CD4-positive, alpha-beta T cell treated with Interleukin-15 for 4 hours (primary cell): ENCODE measurements at regions not wholly inside any gene's neighbourhood (a gene's known extent, or its start where the extent isn't known, plus 50 kb on each side); places are given as distances from the start of the nearest gene placed in this dataset.

ENCODE experiments used
- DNase-seq: peaks from one replicate; pipeline ENCODE4 v3.0.0-alpha.2; 2020; ENCODE audit warnings: low spot score

DNA sequence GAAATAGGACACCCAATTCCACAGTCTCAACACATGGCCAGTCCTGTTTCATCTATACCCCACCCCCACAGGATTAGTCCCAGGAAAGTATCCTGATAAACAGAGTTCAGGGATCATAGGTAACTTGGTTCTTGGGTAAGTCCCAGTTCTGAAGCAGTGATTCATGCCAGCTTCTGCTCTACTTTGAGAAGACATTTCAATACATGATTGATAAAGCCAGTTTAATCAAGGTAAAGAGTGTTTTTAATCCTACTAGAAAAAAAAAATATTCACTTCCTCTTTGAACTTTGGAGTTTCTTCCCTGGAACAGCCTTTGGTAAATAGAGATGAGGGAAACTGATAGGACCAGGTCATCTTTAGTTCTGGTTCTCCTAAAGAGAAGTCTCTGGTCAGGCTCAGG, 142.4 kb downstream of the TLR5 start:
- no peak for DNase-seq

DNA sequence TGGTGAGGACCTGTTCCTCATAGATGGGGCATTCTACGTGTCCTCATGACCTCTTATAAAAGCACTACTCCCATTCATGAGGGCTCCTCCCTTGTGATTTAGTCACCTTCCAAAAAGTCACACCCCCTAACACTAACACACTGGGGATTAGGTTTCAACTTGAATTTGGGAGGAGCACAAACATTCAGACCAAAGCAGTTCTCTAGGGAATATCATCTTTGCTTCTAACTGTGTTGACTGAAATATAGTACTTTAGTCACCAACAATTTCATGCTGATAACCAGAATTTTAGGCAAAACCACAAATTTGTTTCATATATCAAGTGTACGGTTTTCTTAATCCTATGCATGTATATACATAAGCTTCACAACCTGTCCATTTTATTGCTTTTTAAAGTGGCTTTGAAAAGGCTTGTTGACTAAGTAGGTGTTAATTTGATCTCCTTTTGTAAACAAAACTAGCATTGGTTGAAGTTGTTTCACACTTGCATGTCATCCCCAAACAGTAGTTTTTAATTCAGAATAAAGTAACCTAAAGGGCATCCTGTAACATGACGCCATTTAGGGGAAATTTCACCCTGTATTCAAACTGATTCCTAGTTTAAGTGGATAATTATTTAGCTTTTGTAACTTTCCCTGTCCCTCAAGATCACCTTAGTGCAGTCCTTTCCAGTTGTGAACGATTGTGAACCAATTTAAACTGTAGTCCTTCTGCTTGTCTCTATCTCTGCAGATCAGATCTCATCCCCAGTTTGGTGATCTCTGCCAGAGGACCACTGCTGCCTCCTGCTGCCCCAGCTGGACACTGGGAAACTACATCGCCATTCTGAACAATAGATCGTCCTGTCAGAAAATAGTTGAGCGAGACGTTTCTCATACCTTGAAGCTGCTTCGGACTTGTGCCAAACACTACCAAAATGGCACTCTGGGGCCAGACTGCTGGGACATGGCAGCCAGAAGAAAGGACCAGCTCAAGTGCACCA, 141.1 kb downstream of the TLR5 start:
- DNase-seq = no peak

DNA sequence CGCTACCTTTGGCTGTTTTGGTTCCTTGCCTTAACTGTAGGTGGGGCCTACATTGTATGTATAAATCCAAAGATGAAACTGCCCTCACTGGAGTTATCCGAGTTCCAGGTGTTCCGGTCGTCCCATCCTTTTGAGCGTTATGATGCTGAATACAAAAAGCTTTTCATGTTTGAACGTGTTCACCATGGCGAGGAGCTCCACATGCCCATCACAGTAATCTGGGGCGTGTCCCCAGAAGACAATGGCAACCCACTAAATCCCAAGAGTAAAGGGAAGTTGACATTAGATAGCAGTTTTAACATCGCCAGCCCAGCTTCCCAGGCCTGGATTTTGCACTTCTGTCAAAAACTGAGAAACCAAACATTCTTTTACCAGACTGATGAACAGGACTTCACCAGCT, 139.5 kb downstream of the TLR5 start:
- DNase-seq = no peak

DNA sequence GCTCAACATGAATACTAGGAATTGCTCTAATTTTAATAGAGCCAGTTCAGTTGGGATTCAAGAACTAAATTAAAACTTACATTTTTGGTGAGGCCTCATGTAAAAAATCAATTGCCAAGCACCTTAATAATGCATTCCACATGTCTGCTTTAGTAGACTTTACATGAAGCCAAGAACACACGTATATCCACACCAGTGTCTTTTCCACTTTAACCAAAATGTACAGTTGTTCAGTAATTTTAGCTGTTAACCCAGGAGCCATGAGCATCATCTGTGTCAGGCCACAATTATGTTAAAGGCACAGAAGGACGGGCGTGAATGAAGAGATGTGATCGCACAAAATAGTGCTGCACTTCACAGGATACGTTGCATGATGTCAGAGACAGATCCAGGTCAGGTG, 136.7 kb downstream of the TLR5 start:
- no peak for DNase-seq

DNA sequence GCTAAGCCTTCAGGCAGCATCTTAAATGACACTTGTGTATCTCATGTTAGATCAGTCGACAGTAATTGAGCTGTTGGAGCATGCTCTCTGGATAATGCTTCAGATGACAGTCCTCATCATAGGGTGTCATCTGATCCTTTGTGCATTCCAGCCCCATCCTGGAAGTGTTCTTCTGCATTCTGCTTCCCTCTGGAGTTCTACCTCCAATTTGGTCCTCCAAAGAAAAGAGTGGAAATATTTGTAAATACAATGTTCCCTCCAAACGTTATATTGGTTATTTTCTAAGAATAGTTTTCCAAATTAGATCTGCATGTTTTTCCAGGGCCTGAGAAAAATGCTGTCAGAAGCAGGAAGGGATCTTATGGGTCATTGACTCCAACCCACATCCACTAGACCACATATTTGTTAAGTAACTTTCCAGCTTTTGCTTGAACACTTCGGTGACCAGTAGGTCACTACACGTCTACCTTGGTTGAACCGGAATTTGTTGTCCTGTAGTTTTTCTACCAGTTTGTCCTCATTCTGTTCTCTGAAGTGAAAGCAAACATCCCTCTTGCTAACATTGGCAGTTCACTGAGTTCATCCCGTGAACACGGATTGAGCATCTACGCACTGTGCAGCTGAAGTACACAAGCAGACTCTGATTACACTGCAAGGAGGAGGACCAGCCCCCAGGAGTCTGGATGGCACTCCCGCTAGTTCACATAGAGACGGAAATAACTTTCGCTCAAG, 136.0 kb downstream of the TLR5 start:
- DNase-seq = no peak

DNA sequence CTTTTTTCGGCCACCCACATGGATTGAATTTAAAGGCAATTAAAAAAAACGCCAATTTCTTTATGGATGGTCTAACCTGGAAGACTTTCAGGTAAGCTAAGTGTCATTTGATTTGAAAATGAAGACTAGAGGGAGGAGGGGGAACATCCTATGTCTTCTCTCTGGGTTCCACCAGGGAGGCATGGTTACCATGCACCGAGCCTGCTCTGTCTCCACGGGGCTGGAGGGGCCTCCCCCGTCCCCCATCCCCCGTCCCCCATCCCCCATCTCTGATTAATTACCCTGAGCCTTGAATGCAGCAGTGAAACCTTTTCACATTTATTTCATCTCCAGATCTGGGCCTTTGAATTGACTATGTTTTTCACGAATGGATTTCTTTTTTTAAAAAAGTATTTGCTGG, 135.1 kb downstream of the TLR5 start:
- DNase-seq = no peak

DNA sequence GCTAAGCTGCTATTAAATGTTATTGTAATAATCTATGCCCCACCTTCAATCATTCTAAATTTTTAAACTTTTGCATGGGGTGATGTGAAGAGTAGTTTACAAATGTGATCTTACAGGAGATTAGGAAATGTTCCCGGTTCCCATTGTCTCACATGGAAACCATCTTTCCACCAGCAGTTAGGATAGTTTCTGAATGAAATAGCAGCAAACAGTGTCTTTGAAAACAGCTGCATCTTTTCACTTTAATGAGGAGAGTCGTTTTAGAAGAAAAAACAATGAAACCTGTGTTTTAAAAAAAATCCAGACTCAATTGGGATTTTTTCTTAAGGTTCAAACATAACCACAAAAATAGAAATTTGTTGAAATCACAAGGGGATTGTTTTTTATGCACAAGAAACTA, 134.2 kb downstream of the TLR5 start:
- DNase-seq = no peak

DNA sequence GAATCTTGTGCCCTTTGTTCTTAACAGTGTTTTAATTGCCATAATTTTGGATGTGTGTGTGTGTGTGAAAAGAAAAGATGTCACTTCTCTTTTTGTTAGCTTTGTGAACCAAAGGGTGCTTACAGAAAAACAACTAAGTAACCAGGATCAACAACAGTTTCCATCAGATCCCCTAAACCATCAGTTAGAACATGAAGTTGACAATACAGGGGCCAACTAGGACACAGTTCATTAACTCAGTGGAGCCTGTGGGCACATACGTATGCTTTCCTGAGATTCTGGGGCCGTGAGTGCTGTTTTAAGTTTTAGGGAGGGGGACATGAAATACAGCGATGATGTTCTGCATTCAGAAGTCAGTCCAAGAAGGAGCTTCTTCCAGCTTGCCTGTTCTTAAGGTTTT, 133.6 kb downstream of the TLR5 start:
- no peak for DNase-seq

DNA sequence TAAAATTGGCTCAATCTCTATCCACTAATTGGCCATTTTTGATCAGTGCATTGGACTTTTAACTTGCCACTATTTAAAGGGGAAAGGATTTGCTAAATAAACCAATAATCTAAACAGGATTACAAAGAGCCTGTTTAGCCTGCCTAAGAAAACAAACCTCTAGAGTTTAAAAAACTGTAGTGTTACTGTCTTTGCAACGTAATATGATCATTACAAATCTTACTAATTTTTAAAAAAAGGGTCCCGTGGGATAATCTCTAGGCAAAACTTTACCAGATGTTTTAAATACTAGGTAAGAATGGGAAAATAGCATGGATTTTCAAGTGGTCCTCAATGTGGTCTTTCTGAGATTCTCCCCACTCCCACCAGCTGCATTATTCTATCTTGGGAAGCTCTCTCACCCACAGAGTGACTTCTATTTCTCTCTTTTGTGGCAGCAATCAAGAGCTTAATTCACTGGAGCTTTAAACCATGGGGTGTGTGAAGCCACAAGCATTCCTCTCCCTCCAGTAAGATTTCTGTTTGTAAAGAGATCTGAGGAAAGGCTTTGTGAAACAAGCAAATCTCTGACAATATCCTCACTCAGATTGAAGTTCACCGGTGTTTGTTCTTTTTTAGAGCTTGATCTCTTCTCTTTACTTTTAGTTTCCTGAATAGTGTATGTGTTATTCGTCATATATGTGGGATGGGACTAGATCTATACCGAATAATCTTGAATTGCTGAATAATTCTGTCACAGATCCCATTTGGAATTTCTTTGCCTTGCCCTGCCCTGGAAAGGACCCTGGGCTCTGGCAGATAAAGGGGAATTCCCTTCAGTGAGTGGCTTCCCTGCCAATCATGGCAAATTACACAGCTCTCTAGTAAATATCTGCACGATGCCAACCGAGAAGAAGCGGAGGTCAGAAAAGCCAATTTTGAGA, 132.2 kb downstream of the TLR5 start:
- DNase-seq = no peak

DNA sequence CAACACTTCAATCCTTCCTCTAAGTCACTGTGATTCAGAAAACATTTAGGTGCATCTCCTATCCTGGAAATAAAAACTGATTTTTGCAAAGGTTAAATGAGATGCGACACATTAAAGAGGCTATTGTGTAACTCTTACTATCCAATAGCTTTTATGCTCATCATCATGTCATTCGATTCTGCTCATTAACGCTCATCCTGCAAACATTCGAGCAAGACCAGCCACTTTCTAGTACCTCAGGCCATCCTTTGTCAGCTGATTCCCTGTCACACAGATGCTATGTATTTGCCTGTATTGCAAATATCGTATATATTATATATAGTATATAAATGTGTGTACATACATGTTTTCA, 131.6 kb downstream of the TLR5 start:
- DNase-seq = no peak

DNA sequence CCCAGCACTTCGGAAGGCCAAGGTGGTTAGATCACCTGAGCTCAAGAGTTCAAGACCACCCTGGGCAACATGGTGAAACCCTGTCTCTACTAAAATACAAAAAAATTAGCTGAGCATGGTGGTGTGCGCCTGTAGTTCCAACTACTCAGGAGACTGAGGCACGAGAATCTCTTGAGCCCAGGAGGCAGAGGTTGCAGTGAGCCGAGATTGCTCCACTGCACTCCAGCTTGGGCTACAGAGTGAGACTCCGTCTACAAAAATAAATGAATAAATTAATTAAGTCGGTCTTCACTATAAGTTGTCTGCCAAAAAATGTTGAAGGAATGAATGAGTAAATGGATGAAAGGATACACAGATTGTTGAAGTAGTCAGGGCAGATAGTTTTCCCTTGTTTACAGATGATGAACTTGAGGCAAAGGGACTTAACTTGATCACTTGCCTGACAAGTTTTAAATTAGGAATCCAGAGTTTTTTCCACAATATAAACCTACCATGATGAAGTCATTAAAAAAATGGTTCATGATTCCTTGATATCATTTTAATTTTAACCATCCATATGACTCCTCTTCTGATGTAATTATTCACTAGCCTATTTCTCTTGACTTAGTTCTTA, 130.8 kb downstream of the TLR5 start:
- DNase-seq = no peak

DNA sequence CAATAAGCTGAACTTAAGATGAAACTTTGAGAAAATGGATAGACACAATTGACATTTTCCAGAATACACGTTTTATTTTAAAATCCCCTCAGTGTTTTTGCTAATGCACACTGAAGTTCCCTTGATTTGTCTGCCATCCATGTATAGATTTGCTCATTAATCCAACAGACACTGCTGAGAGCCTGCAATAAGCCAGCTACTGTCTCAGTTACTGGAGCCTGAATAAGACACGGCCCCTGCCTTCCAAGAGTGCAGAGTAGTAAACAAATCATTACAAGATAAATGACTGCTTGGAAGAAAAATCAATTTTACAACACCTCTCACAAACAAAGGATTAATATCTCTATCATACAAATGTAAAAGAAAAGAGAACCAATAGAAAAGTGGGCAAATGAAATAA, 130.1 kb downstream of the TLR5 start:
- no peak for DNase-seq

DNA sequence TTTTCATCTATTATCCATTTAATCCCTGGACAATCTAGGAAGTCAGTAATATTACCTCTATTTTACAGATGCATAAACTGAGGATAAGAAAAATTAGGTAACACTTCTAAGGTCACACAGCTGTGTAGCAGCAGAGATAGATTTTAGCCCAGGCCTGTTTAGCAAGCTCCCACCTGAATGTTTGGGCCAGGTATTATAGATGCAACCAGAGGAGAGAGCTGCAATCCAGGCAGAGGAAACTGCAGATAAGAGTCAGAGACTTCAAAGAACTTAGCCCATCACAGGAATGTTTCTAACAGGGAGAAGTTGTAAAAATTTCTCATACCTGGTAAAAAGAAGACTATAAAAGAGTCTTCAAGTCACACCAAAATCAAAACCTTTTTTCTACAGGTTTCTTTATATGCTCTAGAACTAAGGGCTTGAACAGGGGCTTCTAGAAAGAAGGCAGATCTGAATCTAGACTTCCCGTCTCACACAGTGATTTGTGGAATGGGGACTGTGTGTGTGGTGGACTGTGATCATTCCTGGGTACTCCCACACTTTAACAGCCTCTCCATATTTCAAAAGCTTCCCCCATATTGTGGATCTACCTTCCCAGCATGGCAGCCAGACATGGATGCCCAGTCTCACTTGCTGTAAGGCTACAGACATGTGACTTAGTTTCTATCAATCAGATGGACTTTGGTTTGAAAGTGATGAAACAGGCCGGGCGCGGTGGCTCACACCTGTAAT, 128.7 kb downstream of the TLR5 start:
- no peak for DNase-seq

DNA sequence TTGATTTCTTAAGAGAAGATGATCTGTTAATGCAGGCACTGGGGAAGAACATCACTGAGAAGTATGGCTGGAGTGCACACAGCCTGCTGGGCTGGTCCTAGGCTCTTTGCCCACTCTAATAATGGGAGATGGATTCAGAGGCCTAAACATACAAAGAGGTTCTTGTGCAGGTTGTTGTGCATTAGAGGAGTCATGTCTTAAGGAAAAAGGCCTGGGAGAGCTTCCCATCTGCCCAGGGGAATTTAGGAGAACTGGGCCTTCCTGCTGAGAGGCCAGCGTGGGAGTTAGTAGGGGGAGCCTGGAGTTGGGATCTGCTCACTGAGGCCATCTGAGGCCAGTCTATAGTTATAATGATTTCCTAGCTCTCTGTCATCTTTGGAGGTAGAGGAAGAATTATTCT, 126.7 kb downstream of the TLR5 start:
- DNase-seq = no peak

DNA sequence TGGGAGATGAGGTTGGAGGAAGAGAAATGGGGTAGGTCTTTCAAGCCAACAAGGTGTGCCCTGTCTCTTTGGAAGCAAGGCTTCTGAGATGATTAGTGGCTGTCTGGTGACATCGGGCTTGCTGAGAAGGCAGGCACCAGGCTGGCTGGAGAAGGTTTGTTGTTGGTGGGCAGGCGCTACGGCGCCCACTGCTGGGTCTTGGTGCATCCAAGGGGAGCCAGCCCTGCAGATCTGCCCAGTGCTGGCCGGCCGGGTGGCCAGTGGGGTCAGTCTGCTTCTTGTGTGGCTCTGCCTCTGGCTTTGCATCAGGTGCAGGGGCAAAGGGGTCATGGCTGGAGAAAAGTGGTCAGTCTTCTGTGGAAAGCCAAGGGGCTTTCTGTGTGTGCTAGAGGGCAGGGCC, 126.2 kb downstream of the TLR5 start:
- no peak for DNase-seq

DNA sequence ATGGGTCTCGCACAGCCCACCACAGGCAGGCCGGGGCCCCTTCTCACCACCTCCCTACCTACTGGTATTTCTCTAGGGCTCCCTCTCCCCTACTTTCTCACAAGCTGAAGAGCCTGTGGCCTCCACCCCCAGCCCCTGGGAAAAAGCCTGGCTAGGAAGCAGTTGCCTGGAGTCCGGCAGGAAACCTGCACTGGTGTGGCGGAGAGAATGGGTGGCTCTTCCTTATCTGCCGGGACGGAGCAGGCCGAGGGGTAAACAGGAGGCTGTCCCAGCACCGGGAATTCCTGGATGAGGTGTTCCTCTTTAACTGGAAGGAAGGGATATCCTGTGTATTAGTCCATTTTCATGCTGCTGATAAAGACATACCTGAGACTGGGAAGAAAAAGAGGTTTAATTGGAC, 125.8 kb downstream of the TLR5 start:
- DNase-seq = no peak

DNA sequence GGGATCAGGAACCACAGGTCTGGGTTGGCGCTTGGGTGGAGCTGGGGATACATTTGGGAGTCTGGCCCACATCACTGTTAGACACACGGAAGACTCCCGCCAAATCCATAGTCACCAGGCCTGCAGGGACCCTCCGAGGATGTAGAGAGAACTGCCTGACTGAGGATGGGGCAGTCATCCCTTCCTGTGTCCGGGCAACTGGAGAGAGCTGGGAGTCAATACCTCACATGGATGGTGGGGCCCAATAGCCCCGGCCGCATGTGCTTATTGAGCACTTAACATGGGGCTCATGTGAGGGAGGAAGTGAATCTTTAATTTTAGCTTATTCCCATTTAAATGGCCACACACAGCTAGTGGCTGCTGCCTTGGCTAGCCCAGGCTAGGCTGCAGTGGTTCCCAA, 124.5 kb downstream of the TLR5 start:
- no peak for DNase-seq

DNA sequence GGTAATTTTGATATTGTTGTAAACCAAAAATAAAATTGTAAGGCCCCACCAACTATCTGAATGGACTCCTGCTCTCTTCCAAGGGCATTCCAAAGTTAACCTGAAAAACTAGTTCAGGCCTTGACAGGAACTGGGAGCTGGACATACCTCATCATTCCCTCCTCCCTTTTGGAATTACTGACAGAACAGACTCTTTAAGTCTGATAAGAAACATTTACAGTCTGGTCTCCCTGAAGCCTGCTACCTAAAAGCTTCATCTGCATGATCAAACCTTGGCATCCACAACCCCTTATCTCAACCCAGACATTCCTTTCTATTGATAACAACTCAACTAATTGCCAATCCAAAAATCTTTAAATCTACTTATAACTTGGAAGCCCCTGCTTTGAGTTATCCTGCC, 123.8 kb downstream of the TLR5 start:
- no peak for DNase-seq

DNA sequence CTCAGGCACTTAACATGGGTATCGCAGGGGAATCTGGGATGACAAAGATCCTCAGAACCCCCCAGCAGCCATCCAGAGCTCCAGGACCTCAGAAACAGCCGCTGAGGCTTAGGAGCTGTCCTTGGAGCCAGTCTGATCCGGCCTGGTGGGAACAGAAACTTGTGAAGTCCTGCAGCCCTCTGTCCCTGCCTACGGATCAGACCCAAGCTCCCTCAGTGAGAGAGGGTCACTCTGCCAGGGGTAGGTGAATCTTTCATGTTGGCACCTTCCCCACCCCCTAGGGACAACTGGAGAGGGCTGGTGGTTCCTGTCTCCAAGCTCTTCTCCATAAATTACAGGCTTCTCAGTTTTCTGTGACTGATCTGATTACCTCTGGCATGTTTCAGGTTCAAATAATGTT, 122.3 kb downstream of the TLR5 start:
- DNase-seq = no peak

DNA sequence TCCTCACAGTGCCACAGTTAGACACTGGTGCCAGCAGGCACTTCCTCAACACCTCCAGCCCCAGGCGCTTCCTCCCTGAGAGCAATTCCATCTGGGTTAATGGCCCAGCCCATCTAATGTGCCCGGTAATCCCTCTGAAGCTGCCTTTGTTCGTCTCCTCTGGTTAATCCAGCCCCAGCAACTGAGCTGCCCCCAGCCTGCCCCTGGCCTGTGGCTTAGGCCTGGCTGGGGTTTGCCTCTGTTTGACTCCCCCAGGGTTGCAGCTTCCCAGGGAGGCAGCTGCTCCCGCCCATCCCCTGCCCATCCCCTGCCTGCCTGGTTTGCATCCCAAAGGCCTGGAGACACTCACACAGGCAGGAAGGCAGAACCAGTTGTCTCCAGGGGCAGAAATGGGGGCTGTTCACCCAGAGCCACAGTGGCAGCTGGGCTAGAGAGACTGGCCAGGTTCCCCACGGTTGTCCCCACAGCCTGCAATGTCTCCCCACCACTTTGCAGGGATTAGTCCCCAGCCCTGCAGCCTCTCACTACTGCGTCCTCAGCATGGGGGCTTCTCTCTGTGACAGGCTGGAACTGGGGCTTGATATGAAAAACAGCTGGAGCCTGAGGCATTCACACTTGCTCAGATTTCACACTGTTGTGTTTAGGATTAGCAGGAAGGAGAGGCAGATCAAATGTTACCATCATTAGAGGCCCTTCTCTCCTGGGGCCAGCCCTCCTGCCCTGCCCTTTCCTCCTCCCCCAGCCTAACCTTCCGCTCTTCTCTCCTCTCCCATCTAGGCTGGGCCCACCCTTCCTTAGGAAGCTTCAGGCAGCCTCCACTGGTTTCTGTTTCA, 120.2 kb downstream of the TLR5 start:
- no peak for DNase-seq
